ENCODE measurements at regions not wholly inside any gene's neighbourhood (a gene's known extent, or its start where the extent isn't known, plus 50 kb on each side); places are given as distances from the start of the nearest gene placed in this dataset.
"Not testable (repeated sequence)": the region's sequence is repeated elsewhere in the genome, so short reads cannot be mapped to it uniquely, and the experiment has no call there.

DNA sequence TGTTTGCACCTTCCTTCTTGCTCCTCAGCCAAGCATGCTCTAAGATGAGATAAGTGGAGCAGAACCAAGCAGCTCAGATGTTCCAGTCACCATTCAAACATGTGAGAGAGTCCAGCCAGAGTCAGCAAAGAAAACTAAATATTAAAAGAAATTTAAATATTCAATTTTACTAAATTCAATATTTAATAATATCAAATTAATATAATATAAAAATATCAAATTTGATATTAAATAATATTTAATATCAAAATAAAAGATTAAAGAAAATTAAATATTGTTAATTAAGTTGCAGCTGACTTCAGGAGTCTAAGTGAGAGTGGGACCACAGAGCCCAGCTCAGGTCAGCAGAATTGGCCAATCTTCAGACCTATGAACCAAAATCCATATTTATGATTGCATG is 526.1 kb upstream of the FLRT2 start:
- H3K4me3 ChIP-seq, result no peak overlapping the region
- no peaks in the 10 kb centered on the region for H3K36me3 ChIP-seq
- no peak overlapping the region for H3K27ac ChIP-seq
- no peaks in the 10 kb centered on the region for H3K9me3 ChIP-seq
- no peak for DNase-seq (ENCODE audit: low spot score in 2 of 2)
- H3K27me3 ChIP-seq, result no peaks in the 10 kb centered on the region
- TF ChIP-seq POLR2AphosphoS5 (IDR thresholded peaks at IDR 0.05) (no peak), POLR2A (IDR thresholded peaks at IDR 0.05) (no peak), EP300 (IDR thresholded peaks at IDR 0.05) (no peak)
- TF ChIP-seq, protein P1, sequence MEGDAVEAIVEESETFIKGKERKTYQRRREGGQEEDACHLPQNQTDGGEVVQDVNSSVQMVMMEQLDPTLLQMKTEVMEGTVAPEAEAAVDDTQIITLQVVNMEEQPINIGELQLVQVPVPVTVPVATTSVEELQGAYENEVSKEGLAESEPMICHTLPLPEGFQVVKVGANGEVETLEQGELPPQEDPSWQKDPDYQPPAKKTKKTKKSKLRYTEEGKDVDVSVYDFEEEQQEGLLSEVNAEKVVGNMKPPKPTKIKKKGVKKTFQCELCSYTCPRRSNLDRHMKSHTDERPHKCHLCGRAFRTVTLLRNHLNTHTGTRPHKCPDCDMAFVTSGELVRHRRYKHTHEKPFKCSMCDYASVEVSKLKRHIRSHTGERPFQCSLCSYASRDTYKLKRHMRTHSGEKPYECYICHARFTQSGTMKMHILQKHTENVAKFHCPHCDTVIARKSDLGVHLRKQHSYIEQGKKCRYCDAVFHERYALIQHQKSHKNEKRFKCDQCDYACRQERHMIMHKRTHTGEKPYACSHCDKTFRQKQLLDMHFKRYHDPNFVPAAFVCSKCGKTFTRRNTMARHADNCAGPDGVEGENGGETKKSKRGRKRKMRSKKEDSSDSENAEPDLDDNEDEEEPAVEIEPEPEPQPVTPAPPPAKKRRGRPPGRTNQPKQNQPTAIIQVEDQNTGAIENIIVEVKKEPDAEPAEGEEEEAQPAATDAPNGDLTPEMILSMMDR (IDR thresholded peaks at IDR 0.05), result no peak
- H3K4me1 ChIP-seq, result no peaks in the 10 kb centered on the region

DNA sequence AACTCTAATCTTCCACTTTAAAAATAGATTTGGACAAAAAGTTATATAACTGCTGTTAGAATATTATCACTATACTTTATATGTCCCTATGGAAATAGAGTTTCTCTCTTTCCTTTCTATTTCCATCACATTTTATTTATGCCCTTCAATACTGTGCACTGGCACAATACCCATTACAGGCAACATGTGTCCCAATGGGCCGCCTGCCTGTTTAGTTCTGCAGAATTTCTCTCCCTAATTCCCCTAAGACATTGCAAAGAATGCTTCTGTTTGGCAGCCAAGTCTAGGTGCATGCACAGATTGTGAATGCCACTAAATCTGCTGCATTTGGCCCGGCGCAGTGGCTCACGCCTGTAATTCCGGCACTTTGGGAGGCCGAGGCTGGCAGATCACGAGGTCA is 520.4 kb upstream of the FLRT2 start:
- 97% methylated on average over 7 of the region's 7 CpGs for WGBS
- no peaks in the 10 kb centered on the region for H3K9me3 ChIP-seq

DNA sequence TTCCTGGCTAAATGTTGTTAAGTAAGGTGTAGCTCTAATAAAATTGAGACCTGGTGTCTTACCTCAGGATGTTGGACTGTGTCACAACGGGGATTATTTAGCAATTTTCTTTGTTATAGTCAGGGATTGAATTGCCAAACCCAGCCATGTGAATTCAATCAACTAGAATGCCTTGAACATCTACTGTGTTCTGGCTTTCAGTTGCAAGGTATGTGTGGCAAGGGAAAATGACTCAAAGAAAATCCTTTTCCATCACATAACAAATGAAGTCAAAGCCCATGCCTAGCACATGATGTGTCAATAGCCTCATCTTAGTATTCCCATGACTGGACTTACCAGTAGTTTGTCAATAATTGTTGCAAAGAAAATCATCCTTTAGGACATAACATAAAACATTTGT is 519.8 kb upstream of the FLRT2 start:
- no peaks in the 10 kb centered on the region for H3K4me1 ChIP-seq
- H3K36me3 ChIP-seq, result no peaks in the 10 kb centered on the region
- 89% methylated on average over 1 of the region's 1 CpG for WGBS
- no peak for TF ChIP-seq POLR2A (IDR thresholded peaks at IDR 0.05)
- no peak for TF ChIP-seq EP300 (IDR thresholded peaks at IDR 0.05)
- TF ChIP-seq, protein P1 (IDR thresholded peaks at IDR 0.05), result no peak
- TF ChIP-seq POLR2AphosphoS5 (IDR thresholded peaks at IDR 0.05), result no peak
- no peak overlapping the region for H3K27ac ChIP-seq
- H3K27me3 ChIP-seq, result no peaks in the 10 kb centered on the region
- no peak for DNase-seq (ENCODE audit: low spot score in 2 of 2)
- H3K4me3 ChIP-seq, result no peak overlapping the region
- no peaks in the 10 kb centered on the region for H3K9me3 ChIP-seq

More for the DNA sequence above, 520.4 kb upstream of the FLRT2 start:
- no peaks in the 10 kb centered on the region for H3K4me1 ChIP-seq
- no peaks in the 10 kb centered on the region for H3K27me3 ChIP-seq
- H3K27ac ChIP-seq, result no peak overlapping the region
- no peak for TF ChIP-seq EP300 (IDR thresholded peaks at IDR 0.05)
- TF ChIP-seq, protein P1 (IDR thresholded peaks at IDR 0.05), result no peak
- TF ChIP-seq POLR2A (IDR thresholded peaks at IDR 0.05), result no peak
- no peak for TF ChIP-seq POLR2AphosphoS5 (IDR thresholded peaks at IDR 0.05)
- no peaks in the 10 kb centered on the region for H3K36me3 ChIP-seq
- no peak overlapping the region for H3K4me3 ChIP-seq
- no peak for DNase-seq (ENCODE audit: low spot score in 2 of 2)

DNA sequence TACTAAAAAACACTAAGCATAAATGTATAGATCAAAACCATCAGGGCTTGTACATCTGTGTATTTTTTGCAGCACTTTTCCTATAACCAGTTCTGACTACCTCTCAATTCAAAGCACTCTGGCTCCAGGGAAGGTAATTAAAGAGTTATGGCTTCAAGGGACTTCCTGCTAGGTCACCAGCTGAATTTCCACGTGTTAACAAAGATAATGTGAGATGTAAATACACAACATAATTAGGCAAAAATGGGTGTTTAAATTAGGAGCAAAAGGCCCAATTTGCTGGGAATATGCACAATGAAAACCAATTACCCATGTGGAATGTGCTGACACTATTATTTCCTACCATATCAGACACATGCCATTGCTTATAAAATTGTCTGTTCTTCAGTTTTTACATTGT is 513.4 kb upstream of the FLRT2 start:
- no peak overlapping the region for H3K27ac ChIP-seq
- H3K4me1 ChIP-seq, result no peaks in the 10 kb centered on the region
- H3K27me3 ChIP-seq, result no peaks in the 10 kb centered on the region
- no peaks in the 10 kb centered on the region for H3K36me3 ChIP-seq
- H3K4me3 ChIP-seq, result no peak overlapping the region
- no peak for TF ChIP-seq POLR2A (IDR thresholded peaks at IDR 0.05)
- no peak for TF ChIP-seq EP300 (IDR thresholded peaks at IDR 0.05)
- TF ChIP-seq, protein P1 (IDR thresholded peaks at IDR 0.05), result no peak
- no peak for TF ChIP-seq POLR2AphosphoS5 (IDR thresholded peaks at IDR 0.05)
- no peaks in the 10 kb centered on the region for H3K9me3 ChIP-seq
- no peak for DNase-seq (ENCODE audit: low spot score in 2 of 2)
- WGBS, result 10% methylated on average over 1 of the region's 1 CpG

DNA sequence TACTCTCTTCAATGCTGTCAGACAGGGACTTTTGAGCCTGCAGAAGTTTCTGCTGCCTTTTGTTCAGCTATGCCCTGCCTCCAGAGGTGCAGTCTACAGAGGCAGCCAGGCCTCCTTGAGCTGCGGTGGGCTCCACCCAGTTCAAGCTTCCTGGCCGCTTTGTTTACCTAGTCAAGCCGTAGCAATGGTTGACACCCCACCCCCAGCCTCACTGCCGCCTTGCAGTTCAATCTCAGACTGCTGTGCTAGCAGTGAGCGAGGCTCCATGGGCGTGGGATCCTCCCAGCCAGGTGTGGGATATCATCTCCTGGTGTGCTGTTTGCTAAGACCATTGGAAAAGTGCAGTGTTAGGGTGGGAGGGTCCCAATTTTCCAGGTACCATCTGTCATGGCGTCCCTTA is 506.1 kb upstream of the FLRT2 start:
- H3K9me3 ChIP-seq; DNase-seq (ENCODE audit: low spot score in 2 of 2); H3K4me1 ChIP-seq; H3K36me3 ChIP-seq; H3K27me3 ChIP-seq; H3K27ac ChIP-seq; H3K4me3 ChIP-seq: not testable (repeated sequence)
- WGBS, result 91% methylated on average over 7 of the region's 7 CpGs

DNA sequence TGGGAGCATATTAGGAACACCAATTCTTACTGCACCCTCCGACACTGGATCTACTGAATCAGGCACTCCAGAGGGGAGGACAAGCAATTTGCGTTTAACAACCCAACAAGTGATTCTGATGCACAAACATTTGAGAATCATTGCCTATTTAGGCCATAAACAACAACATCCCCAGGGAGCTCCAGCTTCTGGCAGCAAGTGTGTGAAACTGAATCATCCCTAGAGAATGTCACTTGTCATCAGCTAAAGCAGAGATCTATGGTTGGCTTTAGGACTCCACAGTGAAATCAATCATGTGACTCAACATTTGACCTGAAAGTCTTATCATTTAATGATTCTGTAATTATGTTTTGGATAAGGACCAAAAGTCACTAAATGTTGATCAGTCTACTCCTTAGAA is 505.0 kb upstream of the FLRT2 start:
- H3K4me3 ChIP-seq, result no peak overlapping the region
- WGBS, result 78% methylated on average over 2 of the region's 2 CpGs

More for the DNA sequence above, 505.0 kb upstream of the FLRT2 start:
- Histone ChIP-seq H3K27me3 (no peaks in the 10 kb centered on the region), H3K4me1 (no peaks in the 10 kb centered on the region), H3K27ac (no peak overlapping the region), H3K9me3 (no peaks in the 10 kb centered on the region), H3K36me3 (no peaks in the 10 kb centered on the region)
- DNase-seq (ENCODE audit: low spot score in 2 of 2), result no peak
- TF ChIP-seq, protein P1 (IDR thresholded peaks at IDR 0.05), result no peak
- TF ChIP-seq EP300 (IDR thresholded peaks at IDR 0.05) (no peak), POLR2AphosphoS5 (IDR thresholded peaks at IDR 0.05) (no peak), POLR2A (IDR thresholded peaks at IDR 0.05) (no peak)
